GM12865 (cell line): ENCODE measurements at regions not wholly inside any gene's neighbourhood (a gene's known extent, or its start where the extent isn't known, plus 50 kb on each side); places are given as distances from the start of the nearest gene placed in this dataset.

Experiments used
- DNase-seq: peaks from one replicate; pipeline ENCODE4 v3.0.0; 2010; ENCODE audit warnings: low read depth
- H3K4me3 ChIP-seq: 2 replicates; pipeline ENCODE4 v1.5.1; 2011; ENCODE audit warnings: mild to moderate bottlenecking, low read depth, low read length, control low read depth
- TF ChIP-seq, protein P1 (sequence below): IDR thresholded peaks from 2 replicates; pipeline ENCODE4 v1.5.1; 2011; ENCODE audit warnings: low read length, control low read depth, low read depth, inconsistent platforms; ENCODE audit not compliant: insufficient read depth; ENCODE audit errors: missing control alignments

DNA sequence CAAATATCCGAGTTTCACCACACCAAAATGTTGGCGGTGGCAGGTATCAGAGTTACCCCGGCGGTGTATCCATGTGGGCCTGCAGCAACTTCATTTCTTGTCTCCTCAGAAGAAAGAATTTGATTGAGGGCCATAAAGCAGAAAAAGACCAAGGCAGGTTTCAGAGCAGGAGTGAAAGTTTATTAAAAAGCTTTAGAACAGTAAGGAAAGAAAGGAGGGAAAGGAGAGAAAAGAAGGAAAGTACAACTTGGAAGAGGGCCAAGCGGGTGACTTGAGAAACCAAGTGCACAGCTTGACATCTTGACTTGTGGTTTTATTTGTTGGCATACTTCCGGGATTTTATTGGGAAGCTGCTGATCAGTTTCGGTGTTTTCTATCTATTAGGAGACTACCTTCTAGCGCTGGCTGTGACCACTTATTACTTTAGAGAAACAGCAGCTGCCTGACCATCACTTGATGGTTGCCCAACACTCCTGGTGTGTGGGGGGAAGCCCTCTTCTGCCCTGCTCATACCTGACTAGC, 75.5 kb upstream of the RAB3GAP2 start:
- H3K4me3 ChIP-seq: no peak overlapping the region
- TF ChIP-seq, protein P1, sequence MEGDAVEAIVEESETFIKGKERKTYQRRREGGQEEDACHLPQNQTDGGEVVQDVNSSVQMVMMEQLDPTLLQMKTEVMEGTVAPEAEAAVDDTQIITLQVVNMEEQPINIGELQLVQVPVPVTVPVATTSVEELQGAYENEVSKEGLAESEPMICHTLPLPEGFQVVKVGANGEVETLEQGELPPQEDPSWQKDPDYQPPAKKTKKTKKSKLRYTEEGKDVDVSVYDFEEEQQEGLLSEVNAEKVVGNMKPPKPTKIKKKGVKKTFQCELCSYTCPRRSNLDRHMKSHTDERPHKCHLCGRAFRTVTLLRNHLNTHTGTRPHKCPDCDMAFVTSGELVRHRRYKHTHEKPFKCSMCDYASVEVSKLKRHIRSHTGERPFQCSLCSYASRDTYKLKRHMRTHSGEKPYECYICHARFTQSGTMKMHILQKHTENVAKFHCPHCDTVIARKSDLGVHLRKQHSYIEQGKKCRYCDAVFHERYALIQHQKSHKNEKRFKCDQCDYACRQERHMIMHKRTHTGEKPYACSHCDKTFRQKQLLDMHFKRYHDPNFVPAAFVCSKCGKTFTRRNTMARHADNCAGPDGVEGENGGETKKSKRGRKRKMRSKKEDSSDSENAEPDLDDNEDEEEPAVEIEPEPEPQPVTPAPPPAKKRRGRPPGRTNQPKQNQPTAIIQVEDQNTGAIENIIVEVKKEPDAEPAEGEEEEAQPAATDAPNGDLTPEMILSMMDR: no peak
- DNase-seq: no peak

DNA sequence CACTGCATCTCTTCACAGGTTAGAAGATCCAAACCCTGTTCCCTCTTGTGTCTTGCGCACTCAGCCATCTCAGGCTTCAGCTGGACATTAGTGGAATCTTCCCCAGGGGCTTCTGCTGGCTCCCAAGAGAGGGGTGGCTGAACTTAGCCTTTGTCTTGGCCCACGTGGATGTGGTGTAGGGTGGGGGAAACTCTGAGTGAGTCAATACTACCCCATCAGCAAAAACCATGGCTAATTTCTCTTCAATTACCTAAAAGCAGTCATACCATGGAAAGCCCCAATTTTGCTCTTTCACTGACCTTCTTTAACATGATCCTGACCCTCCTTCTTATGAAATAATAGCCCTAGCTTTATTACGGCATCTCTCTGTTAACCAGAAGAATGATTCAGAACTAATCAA, 72.5 kb upstream of the RAB3GAP2 start:
- DNase-seq: peak; percentile 62
- TF ChIP-seq, protein P1: no peak
- no peak overlapping the region for H3K4me3 ChIP-seq

DNA sequence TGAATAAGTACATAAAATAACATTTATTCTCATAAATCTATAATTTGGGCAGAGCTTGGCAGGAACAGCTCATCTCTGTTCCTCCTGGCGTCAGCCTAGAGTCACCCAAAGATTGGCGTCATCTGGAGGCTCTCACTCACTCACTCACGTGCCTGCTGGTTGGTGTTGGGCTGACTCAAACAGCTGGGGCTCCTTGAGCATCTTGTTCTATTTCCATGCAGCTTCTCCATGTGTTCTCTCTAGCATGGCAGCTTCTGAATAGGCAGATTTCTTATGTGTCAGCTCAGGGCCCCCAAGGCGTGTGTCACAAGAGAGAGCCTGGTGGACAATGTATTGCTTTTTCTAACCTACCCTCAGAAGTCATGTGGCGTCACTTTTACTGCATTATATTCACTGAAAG, 70.6 kb upstream of the RAB3GAP2 start:
- no peak for DNase-seq
- TF ChIP-seq, protein P1: no peak
- no peak overlapping the region for H3K4me3 ChIP-seq

DNA sequence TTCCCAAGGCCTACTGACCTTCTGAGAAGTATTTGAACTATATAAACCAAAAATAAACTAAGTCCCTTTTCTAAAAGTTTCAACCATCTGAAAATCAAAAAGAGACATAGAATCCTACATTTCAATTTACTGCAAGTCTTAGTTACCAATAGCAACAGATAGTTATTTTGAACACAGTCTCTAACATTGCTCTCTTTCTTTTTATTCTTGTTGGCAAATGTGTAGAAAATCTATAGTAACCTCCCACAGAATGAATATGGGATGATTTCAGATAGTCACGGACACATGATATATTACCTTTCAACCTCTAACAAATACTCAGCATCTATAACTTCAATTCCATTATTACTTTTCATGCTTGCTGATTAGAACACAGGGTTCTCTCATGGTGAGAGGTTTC, 68.9 kb upstream of the RAB3GAP2 start:
- DNase-seq: no peak
- TF ChIP-seq, protein P1: no peak
- H3K4me3 ChIP-seq: no peak overlapping the region

DNA sequence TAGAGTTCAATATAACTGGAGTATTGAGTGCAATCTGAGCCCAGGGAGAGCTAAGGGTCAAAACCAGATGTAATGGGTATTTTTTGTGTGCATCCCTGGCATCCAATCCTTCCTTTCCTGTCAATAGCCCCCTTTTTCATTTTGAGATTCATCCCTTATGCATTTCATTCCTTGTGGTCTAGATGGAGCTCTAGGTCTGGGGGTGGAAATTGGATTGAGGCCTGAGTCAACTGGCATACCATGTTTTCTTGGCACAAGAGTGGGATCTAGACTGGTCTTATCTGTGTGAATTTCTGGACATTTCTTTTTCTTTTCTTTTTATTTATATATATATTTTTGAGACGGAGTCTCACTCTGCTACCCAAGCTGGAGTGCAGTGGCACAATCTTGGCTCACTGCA, 67.3 kb upstream of the RAB3GAP2 start:
- TF ChIP-seq, protein P1: no peak
- H3K4me3 ChIP-seq: no peak overlapping the region
- DNase-seq: no peak

DNA sequence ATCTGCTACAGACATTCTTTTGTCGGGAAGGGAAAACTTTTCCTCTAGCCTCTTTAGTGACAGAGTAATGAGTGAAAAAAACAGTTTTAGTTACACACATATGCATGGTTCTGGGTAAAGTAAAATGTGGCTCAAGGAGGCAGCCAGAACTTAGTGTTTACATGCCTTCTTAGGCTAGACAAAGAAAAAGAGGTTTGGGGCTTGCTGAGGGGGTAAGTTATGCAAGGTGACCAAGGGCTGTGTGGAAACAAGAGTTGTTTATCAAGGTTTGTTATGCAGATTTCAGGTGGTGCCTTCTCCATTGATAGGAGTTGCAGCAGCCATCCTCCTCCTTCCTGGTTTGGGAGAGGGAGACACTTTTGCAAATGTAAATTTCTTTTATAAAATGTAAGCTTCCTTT, 66.5 kb upstream of the RAB3GAP2 start:
- DNase-seq: no peak
- TF ChIP-seq, protein P1: no peak
- no peak overlapping the region for H3K4me3 ChIP-seq

DNA sequence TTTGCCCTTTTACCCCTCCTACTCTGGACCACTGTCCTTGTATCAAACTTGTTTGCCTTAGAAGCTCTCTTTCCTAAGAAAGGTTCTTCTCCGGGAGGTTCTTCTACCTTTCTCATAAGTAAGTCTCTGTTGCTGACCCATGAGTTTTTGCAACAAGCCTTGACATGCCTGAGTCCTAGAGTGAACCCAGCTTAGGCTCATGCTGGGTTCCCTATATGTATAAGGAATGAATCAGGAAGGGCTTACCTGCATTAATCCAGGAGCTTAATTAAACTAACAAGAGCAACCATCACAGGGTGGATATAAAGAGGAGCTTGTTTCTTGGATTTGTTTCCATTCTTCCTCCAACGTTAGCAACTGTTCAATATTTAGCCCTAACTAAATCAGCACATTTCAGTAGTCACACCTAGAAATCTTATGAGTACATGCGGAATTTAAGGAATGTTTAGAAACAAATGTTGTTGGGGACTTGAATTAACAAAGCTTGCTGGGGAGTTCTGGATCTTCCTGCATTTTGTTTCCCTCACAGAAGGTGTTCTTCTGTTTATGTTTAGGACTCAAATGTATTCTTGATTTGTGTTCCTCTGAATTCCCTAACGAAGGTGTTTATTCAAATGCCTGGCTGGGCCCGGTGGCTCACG, 64.3 kb upstream of the RAB3GAP2 start:
- no peak overlapping the region for H3K4me3 ChIP-seq
- DNase-seq: no peak
- TF ChIP-seq, protein P1: no peak
